Testis (tissue), 2 donors: ENCODE measurements at regions not wholly inside any gene's neighbourhood (a gene's known extent, or its start where the extent isn't known, plus 50 kb on each side); places are given as distances from the start of the nearest gene placed in this dataset.

Experiments used
- POLR2A ChIP-seq: fragments of 450-650 bp; IDR thresholded peaks from one replicate; pipeline ENCODE4 v1.6.1; 2017; ENCODE audit warnings: antibody characterized with exemption, mild to moderate bottlenecking, moderate library complexity
- TF ChIP-seq, protein P1 (sequence below), 3 experiments: fragments of 450-650 bp in 2 of 3; fragments of 200-600 bp in 1 of 3; sonication (generic) in 1 of 3; IDR thresholded peaks; one replicate each; pipeline ENCODE4 v1.5.1; 2016 to 2019; ENCODE audit warnings: antibody characterized with exemption in 3 of 3, mild to moderate bottlenecking in 2 of 3, moderate library complexity in 1 of 3

DNA sequence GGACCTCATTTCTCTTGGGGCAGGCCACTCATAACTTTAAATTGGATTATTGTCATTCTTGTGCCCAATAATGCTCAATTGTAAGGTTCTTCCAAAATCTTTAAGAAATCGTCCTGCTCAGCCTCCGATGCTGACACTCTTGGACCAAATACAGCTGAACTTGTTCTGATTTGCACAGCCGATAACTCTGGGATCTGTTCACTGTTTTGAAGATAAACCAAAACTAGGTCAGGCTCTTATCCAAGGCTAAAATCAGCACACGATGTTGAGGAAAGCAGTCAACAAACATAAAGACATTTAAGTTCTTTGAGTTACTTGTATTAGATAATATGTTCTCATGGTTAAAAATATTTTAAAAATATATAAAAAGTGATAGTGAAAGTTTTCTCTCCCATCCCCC lies 52.0 kb upstream of the NEO1 start:
- TF ChIP-seq, protein P1, sequence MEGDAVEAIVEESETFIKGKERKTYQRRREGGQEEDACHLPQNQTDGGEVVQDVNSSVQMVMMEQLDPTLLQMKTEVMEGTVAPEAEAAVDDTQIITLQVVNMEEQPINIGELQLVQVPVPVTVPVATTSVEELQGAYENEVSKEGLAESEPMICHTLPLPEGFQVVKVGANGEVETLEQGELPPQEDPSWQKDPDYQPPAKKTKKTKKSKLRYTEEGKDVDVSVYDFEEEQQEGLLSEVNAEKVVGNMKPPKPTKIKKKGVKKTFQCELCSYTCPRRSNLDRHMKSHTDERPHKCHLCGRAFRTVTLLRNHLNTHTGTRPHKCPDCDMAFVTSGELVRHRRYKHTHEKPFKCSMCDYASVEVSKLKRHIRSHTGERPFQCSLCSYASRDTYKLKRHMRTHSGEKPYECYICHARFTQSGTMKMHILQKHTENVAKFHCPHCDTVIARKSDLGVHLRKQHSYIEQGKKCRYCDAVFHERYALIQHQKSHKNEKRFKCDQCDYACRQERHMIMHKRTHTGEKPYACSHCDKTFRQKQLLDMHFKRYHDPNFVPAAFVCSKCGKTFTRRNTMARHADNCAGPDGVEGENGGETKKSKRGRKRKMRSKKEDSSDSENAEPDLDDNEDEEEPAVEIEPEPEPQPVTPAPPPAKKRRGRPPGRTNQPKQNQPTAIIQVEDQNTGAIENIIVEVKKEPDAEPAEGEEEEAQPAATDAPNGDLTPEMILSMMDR (IDR thresholded peaks at IDR 0.05) = no peak
- TF ChIP-seq POLR2A = no peak
